SU-DHL-6 (cell line): ENCODE measurements at regions not wholly inside any gene's neighbourhood (a gene's known extent, or its start where the extent isn't known, plus 50 kb on each side); places are given as distances from the start of the nearest gene placed in this dataset.

Experiments used
- H2AFZ ChIP-seq: fragments of 200-600 bp; sonication (generic); 2 replicates; pipeline ENCODE4 v1.6.1; 2014; ENCODE audit warnings: low read depth, mild to moderate bottlenecking, moderate library complexity, mixed read lengths, antibody characterized with exemption, low read length; ENCODE audit not compliant: severe bottlenecking
- H3F3A ChIP-seq: fragments of 200-600 bp; shearing (Covaris generic); 2 replicates; pipeline ENCODE4 v1.6.0; 2016; ENCODE audit warnings: antibody characterized with exemption, mild to moderate bottlenecking; ENCODE audit not compliant: insufficient read depth
- H3K27ac ChIP-seq: fragments of 200-600 bp; sonication (generic); 2 replicates; pipeline ENCODE4 v1.5.1; 2016; ENCODE audit warnings: low read depth, mild to moderate bottlenecking, low read length, moderate library complexity, mixed read lengths
- H3K27me3 ChIP-seq: fragments of 200-600 bp; sonication (generic), shearing (Covaris generic); 2 replicates; pipeline ENCODE4 v1.6.0; 2014; ENCODE audit warnings: mild to moderate bottlenecking, low read length
- H3K36me3 ChIP-seq: fragments of 200-600 bp; sonication (generic); 2 replicates; pipeline ENCODE4 v1.6.1; 2014; ENCODE audit warnings: mild to moderate bottlenecking, low read length, mixed read lengths
- H3K4me2 ChIP-seq: fragments of 300-600, 200-600 bp; shearing (Covaris generic), sonication (generic); 2 replicates; pipeline ENCODE4 v1.6.0; 2014; ENCODE audit warnings: low read length, low read depth, mild to moderate bottlenecking; ENCODE audit not compliant: poor library complexity, severe bottlenecking
- H3K4me3 ChIP-seq: fragments of 200-600 bp; sonication (generic); 2 replicates; pipeline ENCODE4 v1.5.1; 2014; ENCODE audit warnings: antibody characterized with exemption, low read length, mild to moderate bottlenecking, mixed read lengths; ENCODE audit not compliant: insufficient read depth, poor library complexity, severe bottlenecking
- H3K79me2 ChIP-seq: fragments of 200-600 bp; sonication (generic); 2 replicates; pipeline ENCODE4 v1.6.1; 2014; ENCODE audit warnings: mild to moderate bottlenecking, low read length, moderate library complexity; ENCODE audit not compliant: insufficient read depth
- H3K9ac ChIP-seq: fragments of 200-600 bp; sonication (generic); 2 replicates; pipeline ENCODE4 v1.7.0; 2014; ENCODE audit warnings: mild to moderate bottlenecking, low read length
- H3K9me2 ChIP-seq: fragments of 200-600 bp; sonication (generic); replicated peaks from 2 replicates; pipeline ENCODE4 v1.6.1; 2014; ENCODE audit warnings: low read length; ENCODE audit not compliant: insufficient read depth
- H3K9me3 ChIP-seq: fragments of 200-600 bp; sonication (generic); 2 replicates; pipeline ENCODE4 v1.6.1; 2014; ENCODE audit warnings: low read length, mixed read lengths; ENCODE audit not compliant: insufficient read depth
- H4K20me1 ChIP-seq: fragments of 200-600 bp; sonication (generic); 2 replicates; pipeline ENCODE4 v1.6.1; 2014; ENCODE audit warnings: low read depth, mild to moderate bottlenecking, antibody characterized with exemption, low read length, moderate library complexity, mixed read lengths
- EZH2phosphoT487 ChIP-seq: fragments of 200-600 bp; sonication (generic), shearing (Covaris generic); conservative IDR thresholded peaks from 2 replicates; pipeline ENCODE4 v1.6.1; 2018; ENCODE audit warnings: mild to moderate bottlenecking, antibody characterized with exemption, low read length, moderate library complexity, mixed read lengths
- TF ChIP-seq, protein P1 (sequence below): fragments of 200-600 bp; sonication (generic); IDR thresholded peaks from one replicate; pipeline ENCODE4 v1.5.1; 2017; ENCODE audit warnings: antibody characterized with exemption, mild to moderate bottlenecking, low read length, moderate library complexity; ENCODE audit not compliant: insufficient read depth, poor library complexity, severe bottlenecking

DNA sequence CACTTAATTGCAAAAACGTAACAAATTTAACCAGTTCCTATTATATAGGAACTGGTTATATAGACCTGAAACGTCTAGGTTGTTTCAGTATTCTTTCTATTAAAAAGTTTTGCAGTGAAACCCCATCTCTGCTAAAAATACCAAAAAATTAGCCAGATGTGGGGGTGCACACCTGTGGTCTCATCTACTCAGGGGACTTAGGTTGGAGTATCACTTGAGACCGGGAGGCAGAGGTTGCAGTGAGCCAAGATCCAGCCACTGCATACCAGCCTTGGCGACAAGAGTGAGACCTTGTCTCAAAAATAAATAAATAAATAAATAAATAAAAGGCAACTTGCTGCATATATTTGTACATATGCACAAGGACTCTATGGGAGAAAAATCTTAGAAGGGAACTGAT, 387.0 kb downstream of the TUSC7 start:
- Histone ChIP-seq H3K27me3 (no peaks in the 10 kb centered on the region), H3K36me3 (no peaks in the 10 kb centered on the region), H4K20me1 (no peaks in the 10 kb centered on the region), H3K9me3 (no peaks in the 10 kb centered on the region; the same call in 1 of the 2 replicates), H3K9me2 (no peaks in the 10 kb centered on the region), H3K4me2 (no peak overlapping the region), H2AFZ (no peak overlapping the region), H3K79me2 (no peaks in the 10 kb centered on the region), H3K27ac (no peak overlapping the region), H3K4me3 (no peak overlapping the region), H3K9ac (no peak overlapping the region), H3F3A (no peaks in the 10 kb centered on the region)
- no peak for TF ChIP-seq EZH2phosphoT487
- TF ChIP-seq, protein P1, sequence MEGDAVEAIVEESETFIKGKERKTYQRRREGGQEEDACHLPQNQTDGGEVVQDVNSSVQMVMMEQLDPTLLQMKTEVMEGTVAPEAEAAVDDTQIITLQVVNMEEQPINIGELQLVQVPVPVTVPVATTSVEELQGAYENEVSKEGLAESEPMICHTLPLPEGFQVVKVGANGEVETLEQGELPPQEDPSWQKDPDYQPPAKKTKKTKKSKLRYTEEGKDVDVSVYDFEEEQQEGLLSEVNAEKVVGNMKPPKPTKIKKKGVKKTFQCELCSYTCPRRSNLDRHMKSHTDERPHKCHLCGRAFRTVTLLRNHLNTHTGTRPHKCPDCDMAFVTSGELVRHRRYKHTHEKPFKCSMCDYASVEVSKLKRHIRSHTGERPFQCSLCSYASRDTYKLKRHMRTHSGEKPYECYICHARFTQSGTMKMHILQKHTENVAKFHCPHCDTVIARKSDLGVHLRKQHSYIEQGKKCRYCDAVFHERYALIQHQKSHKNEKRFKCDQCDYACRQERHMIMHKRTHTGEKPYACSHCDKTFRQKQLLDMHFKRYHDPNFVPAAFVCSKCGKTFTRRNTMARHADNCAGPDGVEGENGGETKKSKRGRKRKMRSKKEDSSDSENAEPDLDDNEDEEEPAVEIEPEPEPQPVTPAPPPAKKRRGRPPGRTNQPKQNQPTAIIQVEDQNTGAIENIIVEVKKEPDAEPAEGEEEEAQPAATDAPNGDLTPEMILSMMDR = no peak

DNA sequence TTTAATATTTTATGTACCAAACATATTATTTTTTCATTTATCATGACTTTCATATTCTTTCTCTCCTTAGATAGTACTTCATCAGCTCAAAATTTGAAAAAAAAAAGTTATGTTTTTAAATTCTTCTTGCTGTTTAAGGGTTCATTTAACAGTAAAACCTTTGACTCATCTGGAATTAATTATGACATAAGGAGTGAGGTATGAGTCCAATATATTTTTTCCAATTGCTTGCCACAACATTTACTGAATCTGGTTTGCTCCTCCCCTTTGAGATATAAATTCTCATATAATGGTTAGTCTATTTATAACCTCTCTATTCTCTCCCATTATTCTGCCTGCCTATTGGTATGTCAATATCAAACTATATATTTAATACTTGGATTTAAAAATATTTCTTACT, 387.8 kb downstream of the TUSC7 start:
- no peaks in the 10 kb centered on the region for H3F3A ChIP-seq
- H3K9ac ChIP-seq = no peak overlapping the region
- H3K9me3 ChIP-seq = no peaks in the 10 kb centered on the region
- no peak overlapping the region for H2AFZ ChIP-seq
- H3K27ac ChIP-seq = no peak overlapping the region
- no peaks in the 10 kb centered on the region for H4K20me1 ChIP-seq
- H3K27me3 ChIP-seq = no peaks in the 10 kb centered on the region
- H3K9me2 ChIP-seq = no peaks in the 10 kb centered on the region
- no peak overlapping the region for H3K4me2 ChIP-seq
- TF ChIP-seq EZH2phosphoT487 = no peak
- TF ChIP-seq, protein P1 = no peak
- no peaks in the 10 kb centered on the region for H3K79me2 ChIP-seq
- no peaks in the 10 kb centered on the region for H3K36me3 ChIP-seq
- no peak overlapping the region for H3K4me3 ChIP-seq

DNA sequence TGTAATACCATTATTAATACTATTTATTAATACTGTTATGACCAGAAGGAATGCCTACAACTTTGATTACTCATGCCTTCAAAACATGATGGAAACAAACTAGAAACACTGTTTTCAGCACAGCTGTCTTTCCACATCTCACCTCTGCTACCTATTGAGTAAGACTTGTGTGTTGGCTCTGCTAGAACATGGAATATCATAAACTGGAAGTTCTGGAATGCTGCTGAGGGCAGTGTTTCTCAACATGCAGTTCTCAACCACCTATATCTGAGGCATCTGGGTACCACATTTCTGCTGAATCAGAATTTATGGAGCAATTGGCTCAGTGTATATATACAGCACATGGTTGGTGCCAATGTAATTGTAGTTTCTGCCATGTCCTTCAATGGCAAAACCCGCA, 392.1 kb downstream of the TUSC7 start:
- no peak overlapping the region for H3K9ac ChIP-seq
- H4K20me1 ChIP-seq = no peaks in the 10 kb centered on the region

More for the DNA sequence above, 392.1 kb downstream of the TUSC7 start:
- Histone ChIP-seq H3K4me3 (no peak overlapping the region), H3K79me2 (no peaks in the 10 kb centered on the region), H3K9me2 (no peaks in the 10 kb centered on the region), H2AFZ (no peak overlapping the region), H3K4me2 (no peak overlapping the region), H3K36me3 (no peaks in the 10 kb centered on the region), H3F3A (no peaks in the 10 kb centered on the region), H3K27me3 (no peaks in the 10 kb centered on the region), H3K27ac (no peak overlapping the region), H3K9me3 (no peaks in the 10 kb centered on the region)
- no peak for TF ChIP-seq EZH2phosphoT487
- TF ChIP-seq, protein P1 = no peak
